GM12875 (cell line): ENCODE measurements at regions not wholly inside any gene's neighbourhood (a gene's known extent, or its start where the extent isn't known, plus 50 kb on each side); places are given as distances from the start of the nearest gene placed in this dataset.
"Not testable (repeated sequence)": the region's sequence is repeated elsewhere in the genome, so short reads cannot be mapped to it uniquely, and the experiment has no call there.

ENCODE experiments used
- H3K4me3 ChIP-seq: one replicate; pipeline ENCODE4 v1.5.1; 2011; ENCODE audit warnings: low read depth, low read length, control low read depth
- CTCF ChIP-seq: IDR thresholded peaks from 2 replicates; pipeline ENCODE4 v1.5.1; 2011; ENCODE audit warnings: low read depth, mild to moderate bottlenecking, control low read depth, inconsistent platforms, low read length, moderate library complexity, borderline replicate concordance; ENCODE audit not compliant: insufficient read depth

- no peak overlapping the region for H3K4me3 ChIP-seq
- TF ChIP-seq CTCF = no peak
Observed at GRCh38 chr3:27800261-27800660, 78.1 kb upstream of the EOMES start.

- TF ChIP-seq CTCF = no peak
- no peak overlapping the region for H3K4me3 ChIP-seq
Observed at GRCh38 chr3:27802425-27802824, 80.3 kb upstream of the EOMES start.

GRCh38 chr3:27802849-27803248 is 80.7 kb upstream of the EOMES start:
- no peak for TF ChIP-seq CTCF
- no peak overlapping the region for H3K4me3 ChIP-seq

- TF ChIP-seq CTCF = no peak
- no peak overlapping the region for H3K4me3 ChIP-seq
Observed at GRCh38 chr3:27805282-27805681, 83.2 kb upstream of the EOMES start.

- H3K4me3 ChIP-seq = no peak overlapping the region
- no peak for TF ChIP-seq CTCF
Observed at GRCh38 chr3:27813255-27813654, 91.1 kb upstream of the EOMES start.

- H3K4me3 ChIP-seq = not testable (repeated sequence)
Observed at GRCh38 chr3:27821609-27822008, 99.5 kb upstream of the EOMES start.

GRCh38 chr3:27824312-27825200 is 102.4 kb upstream of the EOMES start:
- no peak overlapping the region for H3K4me3 ChIP-seq
- TF ChIP-seq CTCF = no peak
